Suppressor macrophage (primary cell): ENCODE measurements at regions not wholly inside any gene's neighbourhood (a gene's known extent, or its start where the extent isn't known, plus 50 kb on each side); places are given as distances from the start of the nearest gene placed in this dataset.

Experiments used
- DNase-seq, 4 experiments: peaks; one replicate each; pipeline ENCODE4 v3.0.0-alpha.2; 2020 to 2022

GRCh38 chr4:34176609-34177008 is 2067.7 kb downstream of the ARAP2 start:
- DNase-seq = no peak

GRCh38 chr4:34178476-34178875 is 2065.8 kb downstream of the ARAP2 start:
- DNase-seq = no peak

- no peak for DNase-seq
Observed at GRCh38 chr4:34181311-34181841, 2062.9 kb downstream of the ARAP2 start.

GRCh38 chr4:34181891-34182290 is 2062.4 kb downstream of the ARAP2 start:
- no peak for DNase-seq

GRCh38 chr4:34182306-34182705 is 2062.0 kb downstream of the ARAP2 start:
- DNase-seq = no peak

- no peak for DNase-seq
Observed at GRCh38 chr4:34183926-34184325, 2060.4 kb downstream of the ARAP2 start.

- no peak for DNase-seq
Observed at GRCh38 chr4:34187056-34187455, 2057.3 kb downstream of the ARAP2 start.

GRCh38 chr4:34191443-34191842 is 2052.9 kb downstream of the ARAP2 start:
- DNase-seq = no peak

GRCh38 chr4:34193451-34194154 is 2050.7 kb downstream of the ARAP2 start:
- no peak for DNase-seq

GRCh38 chr4:34194585-34194984 is 2049.7 kb downstream of the ARAP2 start:
- no peak for DNase-seq

- DNase-seq = no peak
Observed at GRCh38 chr4:34196375-34196774, 2047.9 kb downstream of the ARAP2 start.

- no peak for DNase-seq
Observed at GRCh38 chr4:34198966-34199365, 2045.3 kb downstream of the ARAP2 start.

- no peak for DNase-seq
Observed at GRCh38 chr4:34200535-34200934, 2043.8 kb downstream of the ARAP2 start.

GRCh38 chr4:34202154-34202553 is 2042.2 kb downstream of the ARAP2 start:
- no peak for DNase-seq

- DNase-seq = no peak
Observed at GRCh38 chr4:34220601-34221000, 2023.7 kb downstream of the ARAP2 start.

GRCh38 chr4:34221986-34222385 is 2022.3 kb downstream of the ARAP2 start:
- no peak for DNase-seq

GRCh38 chr4:34236118-34236517 is 2008.2 kb downstream of the ARAP2 start:
- no peak for DNase-seq

GRCh38 chr4:34245276-34245675 is 1999.0 kb downstream of the ARAP2 start:
- no peak for DNase-seq

- no peak for DNase-seq
Observed at GRCh38 chr4:34250562-34250961, 1993.8 kb downstream of the ARAP2 start.

GRCh38 chr4:34253239-34253638 is 1991.1 kb downstream of the ARAP2 start:
- DNase-seq = no peak

- no peak for DNase-seq
Observed at GRCh38 chr4:34258176-34258575, 1986.1 kb downstream of the ARAP2 start.

- DNase-seq = no peak
Observed at GRCh38 chr4:34261799-34262314, 1982.5 kb downstream of the ARAP2 start.

- DNase-seq = no peak
Observed at GRCh38 chr4:34269613-34270012, 1974.7 kb downstream of the ARAP2 start.
